ENCODE measurements at regions not wholly inside any gene's neighbourhood (a gene's known extent, or its start where the extent isn't known, plus 50 kb on each side); places are given as distances from the start of the nearest gene placed in this dataset.

DNA sequence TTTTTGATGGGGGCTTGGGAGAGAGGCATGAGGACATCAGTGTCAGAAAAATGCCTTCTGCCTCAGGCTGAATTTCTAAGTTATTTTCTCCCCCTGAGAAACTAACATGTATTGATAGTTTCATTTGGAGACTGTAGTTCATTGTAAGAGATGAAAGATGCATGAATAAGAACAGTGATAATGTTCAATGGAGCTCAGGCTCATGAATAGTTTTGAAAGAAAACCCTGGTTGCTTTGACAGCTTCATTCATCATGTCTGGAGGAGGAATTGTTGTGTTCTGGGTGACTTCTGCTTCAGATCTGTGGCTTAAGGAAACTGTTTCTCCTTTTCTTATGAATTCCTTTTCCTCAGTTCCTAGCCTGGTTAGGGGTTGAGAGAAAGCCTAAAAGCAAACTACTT is 204.0 kb upstream of the LRRC3B start:
- Histone ChIP-seq H3K9me3 (no peaks in the 10 kb centered on the region), H3K4me3 (no peak overlapping the region), H3K36me3 (no peaks in the 10 kb centered on the region), H3K4me1 (no peaks in the 10 kb centered on the region), H3K27ac (no peak overlapping the region), H3K27me3 (no peaks in the 10 kb centered on the region)
- DNase-seq, result no peak
- intact Hi-C loops (cut with DNase I; ENCODE audit: low total_unique reads), result no loop called here
- TF ChIP-seq EP300 (IDR thresholded peaks at IDR 0.05), result no peak
- TF ChIP-seq, protein P1, sequence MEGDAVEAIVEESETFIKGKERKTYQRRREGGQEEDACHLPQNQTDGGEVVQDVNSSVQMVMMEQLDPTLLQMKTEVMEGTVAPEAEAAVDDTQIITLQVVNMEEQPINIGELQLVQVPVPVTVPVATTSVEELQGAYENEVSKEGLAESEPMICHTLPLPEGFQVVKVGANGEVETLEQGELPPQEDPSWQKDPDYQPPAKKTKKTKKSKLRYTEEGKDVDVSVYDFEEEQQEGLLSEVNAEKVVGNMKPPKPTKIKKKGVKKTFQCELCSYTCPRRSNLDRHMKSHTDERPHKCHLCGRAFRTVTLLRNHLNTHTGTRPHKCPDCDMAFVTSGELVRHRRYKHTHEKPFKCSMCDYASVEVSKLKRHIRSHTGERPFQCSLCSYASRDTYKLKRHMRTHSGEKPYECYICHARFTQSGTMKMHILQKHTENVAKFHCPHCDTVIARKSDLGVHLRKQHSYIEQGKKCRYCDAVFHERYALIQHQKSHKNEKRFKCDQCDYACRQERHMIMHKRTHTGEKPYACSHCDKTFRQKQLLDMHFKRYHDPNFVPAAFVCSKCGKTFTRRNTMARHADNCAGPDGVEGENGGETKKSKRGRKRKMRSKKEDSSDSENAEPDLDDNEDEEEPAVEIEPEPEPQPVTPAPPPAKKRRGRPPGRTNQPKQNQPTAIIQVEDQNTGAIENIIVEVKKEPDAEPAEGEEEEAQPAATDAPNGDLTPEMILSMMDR (IDR thresholded peaks at IDR 0.05), result no peak
- no peak for TF ChIP-seq POLR2AphosphoS5 (IDR thresholded peaks at IDR 0.05)
- TF ChIP-seq POLR2A (IDR thresholded peaks at IDR 0.05), result no peak

DNA sequence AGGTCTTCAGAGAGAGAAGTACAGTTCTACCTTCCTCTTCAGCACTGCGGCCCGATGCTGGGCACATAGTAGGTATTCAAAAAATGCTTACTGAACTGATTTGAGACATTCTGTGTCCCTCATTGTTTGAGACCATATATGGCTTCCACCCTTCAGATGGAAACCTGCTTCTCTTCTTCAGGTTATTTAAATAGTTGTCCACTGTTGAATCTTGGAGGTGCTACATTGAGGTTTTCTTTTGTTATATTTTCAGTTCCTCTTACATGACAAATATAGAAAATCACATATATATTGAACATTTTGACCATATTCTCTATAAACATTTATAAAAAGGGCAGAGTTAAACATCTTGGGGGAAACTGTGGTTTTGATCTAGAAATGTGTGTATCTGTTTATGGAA is 200.2 kb upstream of the LRRC3B start:
- intact Hi-C loops (cut with DNase I; ENCODE audit: low total_unique reads), result no loop called here
- WGBS, 5 donors, result 90 to 95% (median 93%) methylated on average over 2 of the region's 2 CpGs
- no peaks in the 10 kb centered on the region for H3K9me3 ChIP-seq

DNA sequence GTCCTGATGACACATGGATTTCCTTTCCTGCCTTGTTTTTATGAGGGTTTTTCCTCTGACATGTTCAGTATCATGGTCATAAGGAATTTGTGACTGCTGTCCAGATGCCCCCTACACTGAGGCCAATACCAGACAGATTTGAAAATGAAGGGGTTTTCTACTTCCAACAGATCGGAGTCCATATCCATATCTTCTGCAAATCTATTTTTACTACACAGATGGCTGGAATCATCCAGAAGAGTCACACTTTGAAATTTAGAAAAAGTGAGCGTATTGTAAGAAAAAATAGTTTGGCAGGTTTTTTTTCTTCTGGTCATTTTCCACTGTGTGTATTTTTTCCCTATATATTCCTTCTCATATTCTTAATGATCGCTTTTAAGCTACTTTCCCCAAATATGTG is 197.5 kb upstream of the LRRC3B start:
- intact Hi-C loops (cut with DNase I; ENCODE audit: low total_unique reads), result no loop called here
- Histone ChIP-seq H3K27me3 (no peaks in the 10 kb centered on the region), H3K4me1 (no peaks in the 10 kb centered on the region), H3K4me3 (no peak overlapping the region), H3K9me3 (no peaks in the 10 kb centered on the region), H3K27ac (no peak overlapping the region), H3K36me3 (no peaks in the 10 kb centered on the region)
- DNase-seq, result no peak
- no peak for TF ChIP-seq POLR2AphosphoS5 (IDR thresholded peaks at IDR 0.05)
- TF ChIP-seq EP300 (IDR thresholded peaks at IDR 0.05), result no peak
- TF ChIP-seq, protein P1 (IDR thresholded peaks at IDR 0.05), result no peak
- no peak for TF ChIP-seq POLR2A (IDR thresholded peaks at IDR 0.05)
- 87 to 90% (median 89%) methylated on average over 3 of the region's 3 CpGs for WGBS, 5 donors

More for the DNA sequence above, 200.2 kb upstream of the LRRC3B start:
- Histone ChIP-seq H3K36me3 (no peaks in the 10 kb centered on the region), H3K4me3 (no peak overlapping the region), H3K4me1 (no peaks in the 10 kb centered on the region), H3K27ac (no peak overlapping the region), H3K27me3 (no peaks in the 10 kb centered on the region)
- TF ChIP-seq, protein P1 (IDR thresholded peaks at IDR 0.05), result no peak
- TF ChIP-seq POLR2A (IDR thresholded peaks at IDR 0.05) (no peak), POLR2AphosphoS5 (IDR thresholded peaks at IDR 0.05) (no peak), EP300 (IDR thresholded peaks at IDR 0.05) (no peak)
- DNase-seq, result no peak

DNA sequence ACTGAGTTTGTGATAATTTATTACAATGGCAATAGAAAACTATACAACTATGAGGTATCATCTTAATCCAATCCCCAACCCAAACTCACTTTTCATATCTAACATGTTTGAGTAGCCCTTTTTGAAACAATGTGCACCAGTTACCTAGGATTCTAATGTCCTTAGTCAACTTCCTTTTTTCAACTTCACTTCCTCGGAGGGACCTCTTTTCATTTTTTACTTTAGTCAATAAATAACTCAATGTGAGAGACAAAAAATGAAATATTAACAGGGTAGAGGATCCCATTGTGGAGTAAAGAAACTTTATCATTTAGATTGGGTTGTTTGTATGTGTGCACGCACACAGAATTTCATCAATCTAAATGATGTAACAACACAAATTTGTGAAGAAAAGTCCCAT is 193.6 kb upstream of the LRRC3B start:
- TF ChIP-seq, protein P1 (IDR thresholded peaks at IDR 0.05), result no peak
- TF ChIP-seq POLR2A (IDR thresholded peaks at IDR 0.05) (no peak), POLR2AphosphoS5 (IDR thresholded peaks at IDR 0.05) (no peak), EP300 (IDR thresholded peaks at IDR 0.05) (no peak)
- H3K27ac ChIP-seq, result no peak overlapping the region
- no peak overlapping the region for H3K4me3 ChIP-seq
- WGBS, 5 donors, result 64 to 74% (median 72%) methylated on average over 2 of the region's 2 CpGs
- no peaks in the 10 kb centered on the region for H3K9me3 ChIP-seq
- intact Hi-C loops (cut with DNase I; ENCODE audit: low total_unique reads), result no loop called here
- DNase-seq, result no peak
- H3K27me3 ChIP-seq, result no peaks in the 10 kb centered on the region
- no peaks in the 10 kb centered on the region for H3K4me1 ChIP-seq
- no peaks in the 10 kb centered on the region for H3K36me3 ChIP-seq

Measured in stomach (tissue), 8 donors.